Caco-2 (cell line): ENCODE measurements at regions not wholly inside any gene's neighbourhood (a gene's known extent, or its start where the extent isn't known, plus 50 kb on each side); places are given as distances from the start of the nearest gene placed in this dataset.

Source experiments
- BruUV-seq: library from RNA; stranded (reverse); fragments of 400-500 nt; replicated peaks from 2 replicates; lab custom pipeline; 2021; lab: Mats Ljungman, UMichigan
- CTCF ChIA-PET: fragments of 300-600 bp; sonication (Branson Sonifier 250); formaldehyde crosslinking; loops from one replicate; lab custom pipeline; 2022; ENCODE audit warnings: antibody characterized with exemption; lab: Charles Lee
- POLR2A ChIA-PET: fragments of 300-600 bp; sonication (Branson Sonifier 250); formaldehyde crosslinking; loops from one replicate; lab custom pipeline; 2022; ENCODE audit warnings: antibody characterized with exemption; lab: Charles Lee
- DNase-seq, 2 experiments: peaks; one replicate each; pipeline versions ENCODE4 v3.0.0 to v3.0.0-alpha.2; 2020 to 2022
- H3K27me3 ChIP-seq: replicated peaks from 2 replicates; pipeline ENCODE4 v1.6.0; 2011; ENCODE audit warnings: low read length; ENCODE audit not compliant: control insufficient read depth, insufficient read depth
- H3K36me3 ChIP-seq: 2 replicates; pipeline ENCODE4 v1.5.1; 2011; ENCODE audit warnings: low read length; ENCODE audit not compliant: control insufficient read depth, insufficient read depth
- H3K4me1 ChIP-seq: fragments of 250-450 bp; sonication (Bioruptor Pico); 2 replicates; pipeline ENCODE4 v1.5.1; 2020; ENCODE audit warnings: mild to moderate bottlenecking
- H3K4me3 ChIP-seq: 2 replicates; pipeline ENCODE4 v1.5.1; 2011; ENCODE audit warnings: low read depth, mild to moderate bottlenecking, control low read depth, low read length
- H3K9me3 ChIP-seq: fragments of 250-450 bp; sonication (Bioruptor Pico); 2 replicates; pipeline ENCODE4 v1.5.1; 2020; ENCODE audit warnings: mild to moderate bottlenecking, moderate library complexity
- H3K27ac Mint-ChIP-seq: one replicate; pipeline ENCODE4 v1.8.0; 2022; ENCODE audit warnings: mixed read lengths; ENCODE audit not compliant: unreplicated experiment
- H3K27me3 Mint-ChIP-seq: one replicate; pipeline ENCODE4 v1.8.0; 2022; ENCODE audit warnings: mixed read lengths; ENCODE audit not compliant: insufficient read depth, unreplicated experiment
- H3K36me3 Mint-ChIP-seq: one replicate; pipeline ENCODE4 v1.8.0; 2022; ENCODE audit warnings: mild to moderate bottlenecking, mixed read lengths; ENCODE audit not compliant: insufficient read depth, unreplicated experiment
- H3K4me1 Mint-ChIP-seq: one replicate; pipeline ENCODE4 v1.8.0; 2022; ENCODE audit warnings: low read depth, mixed read lengths; ENCODE audit not compliant: unreplicated experiment
- H3K4me3 Mint-ChIP-seq: one replicate; pipeline ENCODE4 v1.8.0; 2022; ENCODE audit warnings: mild to moderate bottlenecking, moderate library complexity, mixed read lengths; ENCODE audit not compliant: unreplicated experiment
- H3K9me3 Mint-ChIP-seq: one replicate; pipeline ENCODE4 v1.8.0; 2022; ENCODE audit warnings: mixed read lengths; ENCODE audit not compliant: unreplicated experiment
- intact Hi-C: fragments of 100-400 bp; cut with micrococcal nuclease; formaldehyde crosslinking; loops from one replicate; pipeline ENCODE4 v1.10.0; 2022; ENCODE audit not compliant: unreplicated experiment
- TF ChIP-seq, protein P1 (sequence below), 2 experiments: fragments of 200-600 bp in 1 of 2; IDR thresholded peaks; 1 replicate in 1 of 2; 2 replicates in 1 of 2; pipeline versions ENCODE4 v1.5.1 to v1.8.0; 2011 to 2022; ENCODE audit warnings: antibody characterized with exemption in 1 of 2, control low read depth in 1 of 2, inconsistent platforms in 1 of 2, low read depth in 1 of 2, low read length in 1 of 2, mild to moderate bottlenecking in 1 of 2, moderate library complexity in 1 of 2; ENCODE audit not compliant: insufficient read depth in 1 of 2, severe bottlenecking in 1 of 2, unreplicated experiment in 1 of 2

DNA sequence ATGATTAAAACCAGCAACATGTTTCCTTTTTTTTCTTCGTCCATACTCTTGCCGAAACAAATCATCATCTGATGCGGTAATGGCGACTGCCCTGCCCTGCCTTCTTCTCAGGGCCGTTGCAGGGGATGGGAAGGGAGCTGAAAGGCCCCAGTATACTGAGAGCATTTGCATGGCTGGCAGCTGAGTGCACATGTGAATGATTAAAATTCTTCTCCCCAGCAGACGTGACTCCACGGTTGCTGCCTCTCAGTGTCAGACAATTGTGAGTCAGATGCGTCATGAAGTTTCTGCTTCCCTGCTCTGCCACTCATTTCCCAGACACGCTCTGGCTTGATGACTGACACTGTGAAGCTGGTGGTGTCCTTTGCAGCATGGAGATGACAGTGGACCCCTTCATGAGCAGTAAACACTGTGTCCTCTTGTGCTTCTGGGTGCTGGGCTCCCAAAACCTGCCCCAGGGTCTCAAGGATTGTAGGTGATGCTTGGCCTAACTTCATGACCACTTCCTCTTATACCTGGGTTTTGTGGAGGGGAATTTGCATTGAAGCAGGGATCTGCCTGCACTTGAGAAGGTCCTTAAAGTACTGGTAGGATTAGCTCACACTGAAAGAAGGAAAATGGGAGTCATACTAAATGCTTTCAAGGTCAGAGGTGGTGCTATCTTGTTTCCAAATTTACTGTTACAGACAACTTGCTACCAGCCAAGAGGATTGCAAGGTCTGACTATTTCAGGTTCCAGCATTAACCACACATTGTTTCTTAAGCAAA is 222.5 kb upstream of the COPS8 start:
- TF ChIP-seq, protein P1, sequence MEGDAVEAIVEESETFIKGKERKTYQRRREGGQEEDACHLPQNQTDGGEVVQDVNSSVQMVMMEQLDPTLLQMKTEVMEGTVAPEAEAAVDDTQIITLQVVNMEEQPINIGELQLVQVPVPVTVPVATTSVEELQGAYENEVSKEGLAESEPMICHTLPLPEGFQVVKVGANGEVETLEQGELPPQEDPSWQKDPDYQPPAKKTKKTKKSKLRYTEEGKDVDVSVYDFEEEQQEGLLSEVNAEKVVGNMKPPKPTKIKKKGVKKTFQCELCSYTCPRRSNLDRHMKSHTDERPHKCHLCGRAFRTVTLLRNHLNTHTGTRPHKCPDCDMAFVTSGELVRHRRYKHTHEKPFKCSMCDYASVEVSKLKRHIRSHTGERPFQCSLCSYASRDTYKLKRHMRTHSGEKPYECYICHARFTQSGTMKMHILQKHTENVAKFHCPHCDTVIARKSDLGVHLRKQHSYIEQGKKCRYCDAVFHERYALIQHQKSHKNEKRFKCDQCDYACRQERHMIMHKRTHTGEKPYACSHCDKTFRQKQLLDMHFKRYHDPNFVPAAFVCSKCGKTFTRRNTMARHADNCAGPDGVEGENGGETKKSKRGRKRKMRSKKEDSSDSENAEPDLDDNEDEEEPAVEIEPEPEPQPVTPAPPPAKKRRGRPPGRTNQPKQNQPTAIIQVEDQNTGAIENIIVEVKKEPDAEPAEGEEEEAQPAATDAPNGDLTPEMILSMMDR (IDR thresholded peaks at IDR 0.05; ENCODE audit: insufficient read depth in 1 of 2, low read depth in 1 of 2, low read length in 1 of 2, severe bottlenecking in 1 of 2, unreplicated experiment in 1 of 2) = no peak
- Mint-ChIP-seq H3K4me1 (no peaks in the 10 kb centered on the region), H3K27ac (no peak overlapping the region), H3K4me3 (no peak overlapping the region), H3K36me3 (no peaks in the 10 kb centered on the region), H3K9me3 (peaks cover 20% of the 10 kb centered on the region), H3K27me3 (no peaks in the 10 kb centered on the region)
- no TSS peak for BruUV-seq
- ChIA-PET POLR2A (no interaction called here), CTCF (no interaction called here)
- no peaks in the 10 kb centered on the region for H3K4me1 ChIP-seq
- H3K36me3 ChIP-seq = no peaks in the 10 kb centered on the region
- no peaks in the 10 kb centered on the region for H3K27me3 ChIP-seq
- H3K9me3 ChIP-seq = no peaks in the 10 kb centered on the region
- intact Hi-C loops = no loop called here
- no peak overlapping the region for H3K4me3 ChIP-seq
- no peak for DNase-seq

- Histone ChIP-seq H3K9me3 (no peaks in the 10 kb centered on the region), H3K4me1 (no peaks in the 10 kb centered on the region), H3K4me3 (no peak overlapping the region), H3K27me3 (no peaks in the 10 kb centered on the region), H3K36me3 (no peaks in the 10 kb centered on the region)
- Mint-ChIP-seq H3K27me3 (no peaks in the 10 kb centered on the region), H3K36me3 (no peaks in the 10 kb centered on the region), H3K4me1 (no peaks in the 10 kb centered on the region), H3K4me3 (no peak overlapping the region), H3K9me3 (peaks cover 20% of the 10 kb centered on the region), H3K27ac (no peak overlapping the region)
- intact Hi-C loops = no loop called here
- BruUV-seq = no TSS peak
- no peak for DNase-seq
- CTCF ChIA-PET = no interaction called here
- TF ChIP-seq, protein P1 (IDR thresholded peaks at IDR 0.05; ENCODE audit: insufficient read depth in 1 of 2, low read depth in 1 of 2, low read length in 1 of 2, severe bottlenecking in 1 of 2, unreplicated experiment in 1 of 2) = no peak
- POLR2A ChIA-PET = no interaction called here
Measured at GRCh38 chr2:236863729-236864126, 222.0 kb upstream of the COPS8 start.

DNA sequence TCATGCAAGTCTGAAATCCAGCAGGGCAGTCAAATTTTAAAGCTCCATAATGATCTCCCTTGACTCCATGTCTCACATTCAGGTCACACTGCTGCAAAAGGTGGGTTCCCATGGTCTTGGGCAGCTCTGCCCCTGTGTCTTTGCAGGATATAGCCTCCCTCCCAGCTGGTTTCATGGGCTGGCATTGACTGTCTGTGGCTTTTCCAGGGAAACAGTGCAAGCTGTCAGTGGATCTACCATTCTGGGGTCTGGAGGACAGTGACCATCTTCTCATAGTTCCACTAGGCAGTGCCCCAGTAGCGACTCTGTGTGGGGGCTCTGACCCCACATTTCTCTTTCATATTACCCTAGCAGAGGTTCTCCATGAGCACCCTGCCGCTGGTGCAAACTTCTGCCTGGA is 220.6 kb upstream of the COPS8 start:
- Histone ChIP-seq H3K4me3 (no peak overlapping the region), H3K36me3 (no peaks in the 10 kb centered on the region), H3K27me3 (no peaks in the 10 kb centered on the region), H3K9me3 (no peaks in the 10 kb centered on the region), H3K4me1 (peaks cover 2% of the 10 kb centered on the region; the same call in 1 of the 2 replicates)
- no peak for DNase-seq
- intact Hi-C loops = no loop called here
- no peaks in the 10 kb centered on the region for H3K4me1 Mint-ChIP-seq
- TF ChIP-seq, protein P1 (IDR thresholded peaks at IDR 0.05; ENCODE audit: insufficient read depth in 1 of 2, low read depth in 1 of 2, low read length in 1 of 2, severe bottlenecking in 1 of 2, unreplicated experiment in 1 of 2) = no peak
- H3K27ac Mint-ChIP-seq = no peak overlapping the region
- H3K36me3 Mint-ChIP-seq = no peaks in the 10 kb centered on the region
- POLR2A ChIA-PET = no interaction called here
- H3K27me3 Mint-ChIP-seq = no peaks in the 10 kb centered on the region
- H3K4me3 Mint-ChIP-seq = no peak overlapping the region
- no TSS peak for BruUV-seq
- CTCF ChIA-PET = no interaction called here
- peaks cover 20% of the 10 kb centered on the region for H3K9me3 Mint-ChIP-seq
